GM21717 (cell line): ENCODE measurements at regions not wholly inside any gene's neighbourhood (a gene's known extent, or its start where the extent isn't known, plus 50 kb on each side); places are given as distances from the start of the nearest gene placed in this dataset.

Experiments used
- ATAC-seq: cut with Tn5 transposase; IDR thresholded peaks from one replicate; pipeline ENCODE4 v1.9.1; 2021; ENCODE audit warnings: mild to moderate bottlenecking, moderate library complexity; ENCODE audit not compliant: unreplicated experiment

GRCh38 chr7:13407911-13408310, 581.6 kb downstream of the ETV1 start:
- ATAC-seq, result no peak

- ATAC-seq, result no peak
Measured at GRCh38 chr7:13411151-13411550, 578.3 kb downstream of the ETV1 start.

GRCh38 chr7:13411636-13412035, 577.8 kb downstream of the ETV1 start:
- no peak for ATAC-seq

- ATAC-seq, result no peak
Measured at GRCh38 chr7:13414181-13414580, 575.3 kb downstream of the ETV1 start.

- no peak for ATAC-seq
Measured at GRCh38 chr7:13414661-13415107, 574.8 kb downstream of the ETV1 start.

GRCh38 chr7:13416071-13416470, 573.4 kb downstream of the ETV1 start:
- no peak for ATAC-seq

- ATAC-seq, result no peak
Measured at GRCh38 chr7:13416544-13416943, 572.9 kb downstream of the ETV1 start.

- no peak for ATAC-seq
Measured at GRCh38 chr7:13420726-13421125, 568.7 kb downstream of the ETV1 start.

- ATAC-seq, result no peak
Measured at GRCh38 chr7:13421776-13422175, 567.7 kb downstream of the ETV1 start.

- no peak for ATAC-seq
Measured at GRCh38 chr7:13433946-13434345, 555.5 kb downstream of the ETV1 start.

- no peak for ATAC-seq
Measured at GRCh38 chr7:13442226-13442625, 547.2 kb downstream of the ETV1 start.

GRCh38 chr7:13447637-13448036, 541.8 kb downstream of the ETV1 start:
- ATAC-seq, result no peak

GRCh38 chr7:13448243-13448642, 541.2 kb downstream of the ETV1 start:
- ATAC-seq, result no peak

GRCh38 chr7:13449460-13449859, 540.0 kb downstream of the ETV1 start:
- ATAC-seq, result no peak

GRCh38 chr7:13454916-13455592, 534.4 kb downstream of the ETV1 start:
- no peak for ATAC-seq

GRCh38 chr7:13457790-13458189, 531.7 kb downstream of the ETV1 start:
- ATAC-seq, result no peak

GRCh38 chr7:13466874-13467547, 522.5 kb downstream of the ETV1 start:
- no peak for ATAC-seq

GRCh38 chr7:13476881-13477444, 512.5 kb downstream of the ETV1 start:
- no peak for ATAC-seq

- ATAC-seq, result no peak
Measured at GRCh38 chr7:13489386-13489785, 500.1 kb downstream of the ETV1 start.

- ATAC-seq, result no peak
Measured at GRCh38 chr7:13496976-13497375, 492.5 kb downstream of the ETV1 start.

- no peak for ATAC-seq
Measured at GRCh38 chr7:13508586-13508985, 480.9 kb downstream of the ETV1 start.

GRCh38 chr7:13518738-13519137, 470.7 kb downstream of the ETV1 start:
- ATAC-seq, result no peak
